ENCODE measurements at regions not wholly inside any gene's neighbourhood (a gene's known extent, or its start where the extent isn't known, plus 50 kb on each side); places are given as distances from the start of the nearest gene placed in this dataset.

DNA sequence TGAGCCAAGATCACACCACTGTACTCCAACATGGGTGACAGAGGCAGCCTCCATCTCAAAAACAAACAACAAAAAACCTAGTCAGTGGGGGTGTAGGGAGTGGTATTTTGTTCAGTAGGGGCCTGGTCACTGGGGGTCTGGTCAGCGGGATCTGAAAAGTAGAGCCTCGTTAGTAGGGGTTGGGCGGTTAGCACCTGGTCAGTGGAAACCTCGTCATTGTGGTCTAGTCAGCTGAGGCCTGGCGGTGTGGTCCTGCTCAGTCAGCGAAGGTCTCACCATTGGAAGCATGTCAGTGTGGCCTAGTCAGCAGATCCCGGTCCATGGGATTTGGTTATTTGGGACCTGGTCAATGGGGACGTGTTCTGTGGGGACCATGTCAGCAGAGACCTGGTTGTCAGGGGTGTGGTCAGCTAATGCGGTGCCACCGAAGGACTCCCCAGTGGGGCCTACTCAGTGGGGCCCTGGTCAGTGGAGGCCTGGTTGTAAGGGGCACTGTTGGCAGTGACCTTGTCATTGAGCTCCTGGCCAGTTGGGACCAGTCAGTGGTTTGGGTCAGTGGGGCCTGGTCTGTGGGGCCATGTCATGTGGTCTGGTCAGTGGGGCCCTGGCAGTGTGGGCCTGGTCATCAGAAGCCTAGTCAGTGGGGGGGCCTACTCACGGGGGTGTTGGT is 63.0 kb upstream of the TPM4 start:
- H3K4me3 ChIP-seq (ENCODE audit: low read depth, low read length): no peak overlapping the region
- DNase-seq (ENCODE audit: low read depth): no peak
- TF ChIP-seq, protein P1, sequence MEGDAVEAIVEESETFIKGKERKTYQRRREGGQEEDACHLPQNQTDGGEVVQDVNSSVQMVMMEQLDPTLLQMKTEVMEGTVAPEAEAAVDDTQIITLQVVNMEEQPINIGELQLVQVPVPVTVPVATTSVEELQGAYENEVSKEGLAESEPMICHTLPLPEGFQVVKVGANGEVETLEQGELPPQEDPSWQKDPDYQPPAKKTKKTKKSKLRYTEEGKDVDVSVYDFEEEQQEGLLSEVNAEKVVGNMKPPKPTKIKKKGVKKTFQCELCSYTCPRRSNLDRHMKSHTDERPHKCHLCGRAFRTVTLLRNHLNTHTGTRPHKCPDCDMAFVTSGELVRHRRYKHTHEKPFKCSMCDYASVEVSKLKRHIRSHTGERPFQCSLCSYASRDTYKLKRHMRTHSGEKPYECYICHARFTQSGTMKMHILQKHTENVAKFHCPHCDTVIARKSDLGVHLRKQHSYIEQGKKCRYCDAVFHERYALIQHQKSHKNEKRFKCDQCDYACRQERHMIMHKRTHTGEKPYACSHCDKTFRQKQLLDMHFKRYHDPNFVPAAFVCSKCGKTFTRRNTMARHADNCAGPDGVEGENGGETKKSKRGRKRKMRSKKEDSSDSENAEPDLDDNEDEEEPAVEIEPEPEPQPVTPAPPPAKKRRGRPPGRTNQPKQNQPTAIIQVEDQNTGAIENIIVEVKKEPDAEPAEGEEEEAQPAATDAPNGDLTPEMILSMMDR (IDR thresholded peaks at IDR 0.05; ENCODE audit: insufficient read depth, low read length): no peak

DNA sequence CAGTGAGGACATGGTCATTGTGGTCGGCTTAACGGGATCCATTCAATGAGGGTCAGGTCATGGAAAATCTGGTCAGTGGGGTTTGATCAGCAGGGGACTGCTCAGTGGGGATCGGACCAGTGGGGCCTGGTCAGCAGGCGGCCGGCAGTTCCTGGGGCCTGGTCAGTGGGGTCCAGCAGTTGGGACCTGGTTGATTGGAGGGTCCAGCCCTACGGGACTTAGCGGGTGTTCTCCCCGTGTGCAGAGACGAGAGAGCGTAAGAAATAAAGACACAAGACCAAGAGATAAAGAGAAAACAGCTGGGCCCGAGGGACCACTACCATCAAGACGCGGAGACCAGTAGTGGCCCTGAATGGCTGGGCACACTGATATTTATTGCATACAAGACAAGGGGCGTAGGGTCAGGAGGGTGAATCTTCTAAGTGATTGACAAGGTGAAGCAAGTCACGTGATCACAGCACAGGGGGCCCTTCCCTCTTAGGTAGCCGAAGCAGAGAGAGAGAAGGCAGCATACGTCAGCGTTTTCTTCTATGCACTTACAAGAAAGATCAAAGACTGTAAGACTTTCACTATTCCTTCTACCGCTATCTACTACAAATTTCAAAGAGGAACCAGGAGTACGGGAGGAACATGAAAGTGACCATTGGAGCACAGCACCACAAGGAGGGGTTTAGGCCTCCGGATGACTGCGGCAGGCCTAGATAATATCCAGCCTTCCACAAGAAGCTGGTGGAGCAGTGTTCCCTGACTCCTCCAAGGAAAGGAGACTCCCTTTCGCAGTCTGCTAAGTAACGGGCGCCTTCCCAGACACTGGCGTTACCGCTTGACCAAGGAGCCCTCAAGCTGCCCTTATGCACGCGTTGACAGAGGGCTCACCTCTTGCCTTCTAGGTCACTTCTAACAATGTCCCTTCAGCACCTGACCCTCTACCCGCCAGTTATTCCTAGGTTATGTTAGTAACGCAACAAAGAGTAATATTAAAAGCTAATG is 62.1 kb upstream of the TPM4 start:
- no peak for DNase-seq (ENCODE audit: low read depth)
- H3K4me3 ChIP-seq (ENCODE audit: low read depth, low read length): no peak overlapping the region
- TF ChIP-seq, protein P1 (IDR thresholded peaks at IDR 0.05; ENCODE audit: insufficient read depth, low read length): no peak

- no peak for DNase-seq (ENCODE audit: low read depth)
- no peak overlapping the region for H3K4me3 ChIP-seq (ENCODE audit: low read depth, low read length)
- TF ChIP-seq, protein P1 (IDR thresholded peaks at IDR 0.05; ENCODE audit: insufficient read depth, low read length): no peak
Observed at GRCh38 chr19:16014923-16015804, 61.1 kb upstream of the TPM4 start.

DNA sequence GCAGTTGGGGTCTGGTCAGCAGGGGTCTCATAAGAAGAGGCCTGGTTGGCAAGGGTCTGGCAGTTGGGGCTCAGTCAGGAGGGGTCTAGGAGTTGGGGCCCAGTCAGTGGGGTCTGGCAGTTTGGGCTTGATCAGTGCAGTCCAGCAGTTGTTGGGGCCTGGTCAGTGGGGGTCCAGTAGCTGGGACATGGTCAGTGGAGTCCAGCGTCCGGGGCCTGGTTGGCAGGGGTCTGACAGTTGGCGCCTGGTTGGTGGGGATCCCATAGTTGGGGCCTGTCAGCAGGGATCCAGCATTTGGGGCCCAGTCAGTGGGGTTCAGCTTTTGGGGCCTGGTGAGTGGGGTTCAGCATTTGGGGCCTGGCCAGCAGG is 60.5 kb upstream of the TPM4 start:
- TF ChIP-seq, protein P1 (IDR thresholded peaks at IDR 0.05; ENCODE audit: insufficient read depth, low read length): no peak
- H3K4me3 ChIP-seq (ENCODE audit: low read depth, low read length): no peak overlapping the region
- DNase-seq (ENCODE audit: low read depth): no peak

- TF ChIP-seq, protein P1 (IDR thresholded peaks at IDR 0.05; ENCODE audit: insufficient read depth, low read length): no peak
- H3K4me3 ChIP-seq (ENCODE audit: low read depth, low read length): no peak overlapping the region
- DNase-seq (ENCODE audit: low read depth): no peak
Observed at GRCh38 chr19:16016226-16017137, 59.8 kb upstream of the TPM4 start.

Data from fibroblast of the aortic adventitia (primary cell).